HCT116 (cell line): ENCODE measurements at regions not wholly inside any gene's neighbourhood (a gene's known extent, or its start where the extent isn't known, plus 50 kb on each side); places are given as distances from the start of the nearest gene placed in this dataset.

Source experiments
- ATAC-seq: fragments of 200-7000 bp; cut with Tn5 transposase; 2 replicates; pipeline ENCODE4 v1.9.1; 2020; ENCODE audit warnings: mild to moderate bottlenecking, moderate library complexity
- BruUV-seq: library from RNA; stranded (reverse); fragments of 400-500 nt; replicated peaks from 2 replicates; lab custom pipeline; 2021; lab: Mats Ljungman, UMichigan
- CTCF ChIA-PET: fragments of 300-600 bp; sonication (Branson Sonifier 250); formaldehyde crosslinking; loops from one replicate; lab custom pipeline; 2021; ENCODE audit warnings: antibody characterized with exemption; lab: Charles Lee
- POLR2A ChIA-PET: fragments of 300-600, 350-600 bp; sonication (Branson Sonifier 250); formaldehyde crosslinking; loops from one replicate; lab custom pipeline; 2021; ENCODE audit warnings: antibody characterized with exemption; lab: Charles Lee
- RAD21 ChIA-PET, 2 experiments: fragments of 300-600 bp; sonication (Branson Sonifier 250); formaldehyde crosslinking; loops; one replicate each; lab custom pipeline; 2023; ENCODE audit warnings: low total read pairs in 2 of 2; ENCODE audit not compliant: uncharacterized antibody in 2 of 2, unreplicated experiment in 2 of 2, low non-redundant PET in 1 of 2; lab: Charles Lee
- DNase-seq: peaks from one replicate; pipeline ENCODE4 v3.0.0-alpha.2; 2010; ENCODE audit warnings: low read depth, low spot score
- H2AFZ ChIP-seq: fragments of 200-600 bp; shearing (Covaris generic), sonication (generic); 2 replicates; pipeline ENCODE4 v1.6.1; 2017; ENCODE audit warnings: low read depth, mixed run types, mixed read lengths, antibody characterized with exemption, low read length; ENCODE audit not compliant: poor library complexity, severe bottlenecking
- H3K27ac ChIP-seq: 2 replicates; pipeline ENCODE4 v1.5.1; 2012; ENCODE audit warnings: low read depth, low read length
- H3K27me3 ChIP-seq: fragments of 200-600 bp; sonication (generic); 2 replicates; pipeline ENCODE4 v1.6.1; 2016; ENCODE audit warnings: mixed run types, low read length, mixed read lengths; ENCODE audit not compliant: insufficient read depth
- H3K36me3 ChIP-seq, 2 experiments: fragments of 200-500 bp in 1 of 2; fragments of 200-600 bp in 1 of 2; sonication (Bioruptor generic) in 1 of 2; sonication (generic) in 1 of 2; 2 replicates each; pipeline versions ENCODE4 v1.5.1 to v1.6.1; 2014 to 2016; ENCODE audit warnings: low read length in 2 of 2, inconsistent platforms in 1 of 2, mixed read lengths in 1 of 2, mixed run types in 1 of 2; ENCODE audit not compliant: insufficient read depth in 2 of 2, control insufficient read depth in 1 of 2
- H3K4me1 ChIP-seq, 2 experiments: fragments of 200-600 bp in 1 of 2; sonication (generic) in 1 of 2; 2 replicates each; pipeline versions ENCODE4 v1.5.1 to v1.6.1; 2012 to 2017; ENCODE audit warnings: low read length in 2 of 2, inconsistent platforms in 1 of 2, mild to moderate bottlenecking in 1 of 2, mixed read lengths in 1 of 2, mixed run types in 1 of 2, moderate library complexity in 1 of 2; ENCODE audit not compliant: insufficient read depth in 2 of 2, control insufficient read depth in 1 of 2
- H3K4me2 ChIP-seq: fragments of 200-600 bp; sonication (generic); 2 replicates; pipeline ENCODE4 v1.6.1; 2017; ENCODE audit warnings: mixed run types, low read length, mixed read lengths
- H3K4me3 ChIP-seq, 2 experiments: fragments of 200-600 bp in 1 of 2; sonication (generic) in 1 of 2; replicated peaks in 1 of 2; 2 replicates each; pipeline ENCODE4 v1.5.1; 2011 to 2016; ENCODE audit warnings: low read length in 2 of 2, control low read depth in 1 of 2, low read depth in 1 of 2, mild to moderate bottlenecking in 1 of 2, mixed read lengths in 1 of 2, mixed run types in 1 of 2
- H3K79me2 ChIP-seq: fragments of 200-600 bp; sonication (generic); 2 replicates; pipeline ENCODE4 v1.6.1; 2017; ENCODE audit warnings: mild to moderate bottlenecking, mixed run types, low read length, moderate library complexity, mixed read lengths; ENCODE audit not compliant: insufficient read depth
- H3K9ac ChIP-seq: fragments of 200-600 bp; sonication (generic); 2 replicates; pipeline ENCODE4 v1.6.1; 2016; ENCODE audit warnings: low read length, mixed read lengths
- H3K9me2 ChIP-seq: fragments of 200-600 bp; sonication (generic), shearing (Covaris generic); 2 replicates; pipeline ENCODE4 v1.6.1; 2017; ENCODE audit warnings: mixed run types, mild to moderate bottlenecking, moderate library complexity; ENCODE audit not compliant: insufficient read depth
- H3K9me3 ChIP-seq, 2 experiments: fragments of 200-500 bp in 1 of 2; fragments of 200-600 bp in 1 of 2; sonication (Bioruptor generic) in 1 of 2; sonication (generic) in 1 of 2; 2 replicates each; pipeline ENCODE4 v1.6.1; 2014 to 2017; ENCODE audit warnings: low read length in 2 of 2, mixed read lengths in 2 of 2, inconsistent platforms in 1 of 2, low read depth in 1 of 2, mild to moderate bottlenecking in 1 of 2, mixed run types in 1 of 2, moderate library complexity in 1 of 2; ENCODE audit not compliant: control insufficient read depth in 1 of 2, insufficient read depth in 1 of 2
- H4K20me1 ChIP-seq: fragments of 200-600 bp; sonication (generic), shearing (Covaris generic); 2 replicates; pipeline ENCODE4 v1.6.1; 2017; ENCODE audit warnings: mixed run types, mild to moderate bottlenecking, moderate library complexity; ENCODE audit not compliant: insufficient read depth
- EGR1 ChIP-seq: IDR thresholded peaks from 2 replicates; pipeline ENCODE4 v1.6.1; 2012; ENCODE audit warnings: low read depth
- ELF1 ChIP-seq: IDR thresholded peaks from 2 replicates; pipeline ENCODE4 v1.6.1; 2012; ENCODE audit warnings: low read depth, borderline replicate concordance
- EZH2 ChIP-seq: fragments of 200-600 bp; sonication (generic); IDR thresholded peaks from 2 replicates; pipeline ENCODE4 v1.6.1; 2017; ENCODE audit warnings: antibody characterized with exemption, mixed run types
- EZH2phosphoT487 ChIP-seq: fragments of 200-600 bp; IDR thresholded peaks from 2 replicates; pipeline ENCODE4 v1.6.1; 2018; ENCODE audit warnings: antibody characterized with exemption, borderline replicate concordance
- FOSL1 ChIP-seq: IDR thresholded peaks from 2 replicates; pipeline ENCODE4 v1.6.1; 2012; ENCODE audit warnings: low read depth
- JUND ChIP-seq: IDR thresholded peaks from 2 replicates; pipeline ENCODE4 v1.6.1; 2012
- SIN3A ChIP-seq: IDR thresholded peaks from 2 replicates; pipeline ENCODE4 v1.6.1; 2012; ENCODE audit warnings: low read depth
- TCF7L2 ChIP-seq: IDR thresholded peaks from 2 replicates; pipeline ENCODE4 v1.7.0; 2011; ENCODE audit warnings: borderline replicate concordance, inconsistent platforms; ENCODE audit not compliant: insufficient read depth, insufficient read length; ENCODE audit errors: extremely low read depth
- YY1 ChIP-seq: IDR thresholded peaks from 2 replicates; pipeline ENCODE4 v1.6.1; 2011; ENCODE audit warnings: low read length, low read depth, moderate library complexity, mild to moderate bottlenecking; ENCODE audit not compliant: insufficient replicate concordance; ENCODE audit errors: extremely low read depth
- ZNF274 ChIP-seq: fragments of 200-500 bp; sonication (Bioruptor generic); IDR thresholded peaks from 2 replicates; pipeline ENCODE4 v1.6.1; 2014; ENCODE audit warnings: mild to moderate bottlenecking, low read depth, low read length, inconsistent platforms
- intact Hi-C: fragments of 100-400 bp; cut with micrococcal nuclease; formaldehyde crosslinking; loops from 2 replicates; pipeline ENCODE4 v1.10.0; 2022
- TF ChIP-seq, protein P1 (sequence below): IDR thresholded peaks from 2 replicates; pipeline ENCODE4 v1.6.1; 2011; ENCODE audit warnings: mild to moderate bottlenecking, low read length, moderate library complexity; ENCODE audit not compliant: insufficient replicate concordance; ENCODE audit errors: extremely low read depth
- TF ChIP-seq, protein P2 (sequence below): IDR thresholded peaks from 2 replicates; pipeline ENCODE4 v1.6.1; 2012
- TF ChIP-seq, protein P3 (sequence below), 3 experiments: fragments of 200-600 bp in 1 of 3; sonication (generic) in 1 of 3; IDR thresholded peaks in 2 of 3; conservative IDR thresholded peaks in 1 of 3; 2 replicates each; pipeline ENCODE4 v1.5.1; 2012 to 2017; ENCODE audit warnings: low read depth in 2 of 3, low read length in 2 of 3, antibody characterized with exemption in 1 of 3, borderline replicate concordance in 1 of 3, control low read depth in 1 of 3, mild to moderate bottlenecking in 1 of 3, mixed read lengths in 1 of 3, mixed run types in 1 of 3, moderate library complexity in 1 of 3; ENCODE audit not compliant: insufficient read depth in 1 of 3

DNA sequence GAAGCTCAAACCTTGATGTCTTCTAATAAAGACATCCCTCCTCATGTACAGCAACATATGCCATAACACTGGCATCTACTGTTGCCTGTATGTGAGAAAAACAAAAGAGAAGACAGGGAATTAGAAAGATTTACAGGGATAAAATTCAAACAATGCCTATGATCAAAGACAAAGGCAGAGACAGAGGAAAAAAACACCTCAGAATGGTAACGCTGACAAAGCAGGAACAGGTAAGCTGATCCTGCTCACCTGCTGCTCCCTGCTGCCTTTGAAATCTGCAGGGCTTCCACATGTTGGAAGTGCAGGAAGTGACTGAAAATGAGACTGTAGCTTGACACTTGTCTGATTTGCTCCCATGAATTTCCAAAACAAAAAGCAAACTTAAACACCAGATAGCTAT, 90.2 kb upstream of the DNAJC10 start (continued):
- TF ChIP-seq, protein P1, sequence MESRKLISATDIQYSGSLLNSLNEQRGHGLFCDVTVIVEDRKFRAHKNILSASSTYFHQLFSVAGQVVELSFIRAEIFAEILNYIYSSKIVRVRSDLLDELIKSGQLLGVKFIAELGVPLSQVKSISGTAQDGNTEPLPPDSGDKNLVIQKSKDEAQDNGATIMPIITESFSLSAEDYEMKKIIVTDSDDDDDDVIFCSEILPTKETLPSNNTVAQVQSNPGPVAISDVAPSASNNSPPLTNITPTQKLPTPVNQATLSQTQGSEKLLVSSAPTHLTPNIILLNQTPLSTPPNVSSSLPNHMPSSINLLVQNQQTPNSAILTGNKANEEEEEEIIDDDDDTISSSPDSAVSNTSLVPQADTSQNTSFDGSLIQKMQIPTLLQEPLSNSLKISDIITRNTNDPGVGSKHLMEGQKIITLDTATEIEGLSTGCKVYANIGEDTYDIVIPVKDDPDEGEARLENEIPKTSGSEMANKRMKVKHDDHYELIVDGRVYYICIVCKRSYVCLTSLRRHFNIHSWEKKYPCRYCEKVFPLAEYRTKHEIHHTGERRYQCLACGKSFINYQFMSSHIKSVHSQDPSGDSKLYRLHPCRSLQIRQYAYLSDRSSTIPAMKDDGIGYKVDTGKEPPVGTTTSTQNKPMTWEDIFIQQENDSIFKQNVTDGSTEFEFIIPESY, result no peak
- TF ChIP-seq ELF1 (no peak), YY1 (no peak), EZH2phosphoT487 (no peak), TCF7L2 (no peak)
- TF ChIP-seq, protein P2, sequence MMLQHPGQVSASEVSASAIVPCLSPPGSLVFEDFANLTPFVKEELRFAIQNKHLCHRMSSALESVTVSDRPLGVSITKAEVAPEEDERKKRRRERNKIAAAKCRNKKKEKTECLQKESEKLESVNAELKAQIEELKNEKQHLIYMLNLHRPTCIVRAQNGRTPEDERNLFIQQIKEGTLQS, result no peak

DNA sequence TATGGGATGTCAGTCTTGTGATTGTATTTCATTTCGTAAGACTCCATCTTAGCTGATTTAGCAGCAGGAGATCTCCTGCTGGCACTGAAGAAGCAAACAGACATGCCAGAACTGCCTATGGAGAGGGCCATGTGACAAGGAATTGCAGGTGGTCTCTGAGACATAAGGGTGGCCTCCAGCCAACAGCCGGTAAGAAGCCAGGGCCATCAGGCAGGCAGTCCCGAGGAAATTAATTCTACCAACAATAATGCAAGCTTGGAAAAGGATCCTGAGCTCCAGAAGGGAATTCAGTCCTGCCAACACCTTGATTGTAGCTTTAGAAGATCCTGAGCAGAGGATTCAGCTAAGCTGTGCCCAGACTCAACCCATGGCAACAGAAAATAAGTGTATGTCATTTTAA, 87.1 kb upstream of the DNAJC10 start:
- Histone ChIP-seq H3K79me2 (no peaks in the 10 kb centered on the region), H3K4me3 (no peak overlapping the region), H3K27me3 (no peaks in the 10 kb centered on the region), H3K9me2 (no peaks in the 10 kb centered on the region), H3K9me3 (no peaks in the 10 kb centered on the region), H3K4me2 (no peak overlapping the region), H3K9ac (no peak overlapping the region), H3K4me1 (no peaks in the 10 kb centered on the region), H4K20me1 (no peaks in the 10 kb centered on the region)
- DNase-seq, result no peak
- POLR2A ChIA-PET, result no interaction called here
- intact Hi-C loops, result no loop called here
- RAD21 ChIA-PET, result no interaction called here
- CTCF ChIA-PET, result no interaction called here
- BruUV-seq, result no TSS peak
- TF ChIP-seq EGR1, result no peak
- no peak for TF ChIP-seq YY1
- TF ChIP-seq, protein P3, sequence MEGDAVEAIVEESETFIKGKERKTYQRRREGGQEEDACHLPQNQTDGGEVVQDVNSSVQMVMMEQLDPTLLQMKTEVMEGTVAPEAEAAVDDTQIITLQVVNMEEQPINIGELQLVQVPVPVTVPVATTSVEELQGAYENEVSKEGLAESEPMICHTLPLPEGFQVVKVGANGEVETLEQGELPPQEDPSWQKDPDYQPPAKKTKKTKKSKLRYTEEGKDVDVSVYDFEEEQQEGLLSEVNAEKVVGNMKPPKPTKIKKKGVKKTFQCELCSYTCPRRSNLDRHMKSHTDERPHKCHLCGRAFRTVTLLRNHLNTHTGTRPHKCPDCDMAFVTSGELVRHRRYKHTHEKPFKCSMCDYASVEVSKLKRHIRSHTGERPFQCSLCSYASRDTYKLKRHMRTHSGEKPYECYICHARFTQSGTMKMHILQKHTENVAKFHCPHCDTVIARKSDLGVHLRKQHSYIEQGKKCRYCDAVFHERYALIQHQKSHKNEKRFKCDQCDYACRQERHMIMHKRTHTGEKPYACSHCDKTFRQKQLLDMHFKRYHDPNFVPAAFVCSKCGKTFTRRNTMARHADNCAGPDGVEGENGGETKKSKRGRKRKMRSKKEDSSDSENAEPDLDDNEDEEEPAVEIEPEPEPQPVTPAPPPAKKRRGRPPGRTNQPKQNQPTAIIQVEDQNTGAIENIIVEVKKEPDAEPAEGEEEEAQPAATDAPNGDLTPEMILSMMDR (IDR thresholded peaks at IDR 0.05 in 2 of 3, conservative IDR thresholded peaks at IDR 0.05 in 1 of 3; ENCODE audit: borderline replicate concordance in 1 of 3, insufficient read depth in 1 of 3, low read depth in 2 of 3, low read length in 2 of 3), result no peak
- TF ChIP-seq FOSL1, result no peak
- no peak for TF ChIP-seq SIN3A
- no peak for TF ChIP-seq ZNF274
- TF ChIP-seq EZH2, result no peak
- TF ChIP-seq, protein P1, result no peak
- TF ChIP-seq JUND, result no peak
- no peak for TF ChIP-seq ELF1
- TF ChIP-seq, all 23 proteins: peak for 0
- Histone ChIP-seq H3K36me3 (no peaks in the 10 kb centered on the region), H3K27ac (no peak overlapping the region), H2AFZ (peak overlapping the region; percentile 17)
- no peak for ATAC-seq
